Panc1 (cell line): ENCODE measurements at regions not wholly inside any gene's neighbourhood (a gene's known extent, or its start where the extent isn't known, plus 50 kb on each side); places are given as distances from the start of the nearest gene placed in this dataset.

Experiments
- CTCF ChIP-seq: fragments of 450-650 bp; IDR thresholded peaks from 2 replicates; pipeline ENCODE4 v1.5.1; 2017; ENCODE audit warnings: mild to moderate bottlenecking
- POLR2AphosphoS5 ChIP-seq: IDR thresholded peaks from 2 replicates; pipeline ENCODE4 v1.6.1; 2012; ENCODE audit warnings: mild to moderate bottlenecking, low read depth, low read length, moderate library complexity
- SIN3A ChIP-seq: IDR thresholded peaks from 2 replicates; pipeline ENCODE4 v1.6.1; 2012; ENCODE audit warnings: low read depth, mild to moderate bottlenecking, low read length, moderate library complexity, borderline replicate concordance; ENCODE audit not compliant: insufficient read depth
- TCF7L2 ChIP-seq: IDR thresholded peaks from 2 replicates; pipeline ENCODE4 v1.6.1; 2011; ENCODE audit warnings: mild to moderate bottlenecking, low read depth, low read length, inconsistent platforms
- TF ChIP-seq, protein P1 (sequence below), 2 experiments: IDR thresholded peaks; 2 replicates each; pipeline ENCODE4 v1.6.1; 2011 to 2012; ENCODE audit warnings: low read depth in 2 of 2, control low read depth in 1 of 2, low read length in 1 of 2, mild to moderate bottlenecking in 1 of 2, moderate library complexity in 1 of 2; ENCODE audit not compliant: insufficient read depth in 1 of 2

GRCh38 chr17:54849660-54850059, 51.0 kb upstream of the TOM1L1 start:
- no peak for TF ChIP-seq CTCF
- TF ChIP-seq POLR2AphosphoS5, result no peak
- TF ChIP-seq SIN3A, result no peak
- TF ChIP-seq, protein P1, sequence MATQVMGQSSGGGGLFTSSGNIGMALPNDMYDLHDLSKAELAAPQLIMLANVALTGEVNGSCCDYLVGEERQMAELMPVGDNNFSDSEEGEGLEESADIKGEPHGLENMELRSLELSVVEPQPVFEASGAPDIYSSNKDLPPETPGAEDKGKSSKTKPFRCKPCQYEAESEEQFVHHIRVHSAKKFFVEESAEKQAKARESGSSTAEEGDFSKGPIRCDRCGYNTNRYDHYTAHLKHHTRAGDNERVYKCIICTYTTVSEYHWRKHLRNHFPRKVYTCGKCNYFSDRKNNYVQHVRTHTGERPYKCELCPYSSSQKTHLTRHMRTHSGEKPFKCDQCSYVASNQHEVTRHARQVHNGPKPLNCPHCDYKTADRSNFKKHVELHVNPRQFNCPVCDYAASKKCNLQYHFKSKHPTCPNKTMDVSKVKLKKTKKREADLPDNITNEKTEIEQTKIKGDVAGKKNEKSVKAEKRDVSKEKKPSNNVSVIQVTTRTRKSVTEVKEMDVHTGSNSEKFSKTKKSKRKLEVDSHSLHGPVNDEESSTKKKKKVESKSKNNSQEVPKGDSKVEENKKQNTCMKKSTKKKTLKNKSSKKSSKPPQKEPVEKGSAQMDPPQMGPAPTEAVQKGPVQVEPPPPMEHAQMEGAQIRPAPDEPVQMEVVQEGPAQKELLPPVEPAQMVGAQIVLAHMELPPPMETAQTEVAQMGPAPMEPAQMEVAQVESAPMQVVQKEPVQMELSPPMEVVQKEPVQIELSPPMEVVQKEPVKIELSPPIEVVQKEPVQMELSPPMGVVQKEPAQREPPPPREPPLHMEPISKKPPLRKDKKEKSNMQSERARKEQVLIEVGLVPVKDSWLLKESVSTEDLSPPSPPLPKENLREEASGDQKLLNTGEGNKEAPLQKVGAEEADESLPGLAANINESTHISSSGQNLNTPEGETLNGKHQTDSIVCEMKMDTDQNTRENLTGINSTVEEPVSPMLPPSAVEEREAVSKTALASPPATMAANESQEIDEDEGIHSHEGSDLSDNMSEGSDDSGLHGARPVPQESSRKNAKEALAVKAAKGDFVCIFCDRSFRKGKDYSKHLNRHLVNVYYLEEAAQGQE (IDR thresholded peaks at IDR 0.05; ENCODE audit: insufficient read depth in 1 of 2, low read depth in 2 of 2, low read length in 1 of 2), result no peak
- no peak for TF ChIP-seq TCF7L2
